ENCODE measurements at regions not wholly inside any gene's neighbourhood (a gene's known extent, or its start where the extent isn't known, plus 50 kb on each side); places are given as distances from the start of the nearest gene placed in this dataset.

DNA sequence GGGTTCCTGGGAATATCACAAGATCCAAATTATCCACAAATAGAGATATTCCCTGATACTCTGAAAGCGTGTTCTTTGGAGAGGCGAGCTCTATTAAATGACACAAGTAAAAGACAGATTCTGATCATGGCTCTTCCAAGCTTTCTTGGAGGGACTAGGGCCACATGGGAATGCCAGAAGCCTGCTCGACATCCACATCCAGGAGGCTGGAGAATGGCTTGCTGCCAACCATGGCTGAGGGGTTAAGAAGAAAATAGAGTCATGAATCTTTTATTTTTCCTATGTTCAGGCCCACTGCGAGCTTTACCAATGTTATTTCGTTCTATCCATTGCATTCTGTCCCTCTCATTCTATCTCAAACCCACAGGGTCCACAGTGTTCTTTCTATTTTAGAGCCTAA is 1018.0 kb upstream of the CELF2 start:
- TF ChIP-seq, protein P1, sequence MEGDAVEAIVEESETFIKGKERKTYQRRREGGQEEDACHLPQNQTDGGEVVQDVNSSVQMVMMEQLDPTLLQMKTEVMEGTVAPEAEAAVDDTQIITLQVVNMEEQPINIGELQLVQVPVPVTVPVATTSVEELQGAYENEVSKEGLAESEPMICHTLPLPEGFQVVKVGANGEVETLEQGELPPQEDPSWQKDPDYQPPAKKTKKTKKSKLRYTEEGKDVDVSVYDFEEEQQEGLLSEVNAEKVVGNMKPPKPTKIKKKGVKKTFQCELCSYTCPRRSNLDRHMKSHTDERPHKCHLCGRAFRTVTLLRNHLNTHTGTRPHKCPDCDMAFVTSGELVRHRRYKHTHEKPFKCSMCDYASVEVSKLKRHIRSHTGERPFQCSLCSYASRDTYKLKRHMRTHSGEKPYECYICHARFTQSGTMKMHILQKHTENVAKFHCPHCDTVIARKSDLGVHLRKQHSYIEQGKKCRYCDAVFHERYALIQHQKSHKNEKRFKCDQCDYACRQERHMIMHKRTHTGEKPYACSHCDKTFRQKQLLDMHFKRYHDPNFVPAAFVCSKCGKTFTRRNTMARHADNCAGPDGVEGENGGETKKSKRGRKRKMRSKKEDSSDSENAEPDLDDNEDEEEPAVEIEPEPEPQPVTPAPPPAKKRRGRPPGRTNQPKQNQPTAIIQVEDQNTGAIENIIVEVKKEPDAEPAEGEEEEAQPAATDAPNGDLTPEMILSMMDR (IDR thresholded peaks at IDR 0.05; ENCODE audit: insufficient read depth, low read length, poor library complexity, severe bottlenecking) = no peak
- no peak for TF ChIP-seq EZH2phosphoT487 (conservative IDR thresholded peaks at IDR 0.05; ENCODE audit: low read length)
